Spleen (tissue), 7 donors: ENCODE measurements at regions not wholly inside any gene's neighbourhood (a gene's known extent, or its start where the extent isn't known, plus 50 kb on each side); places are given as distances from the start of the nearest gene placed in this dataset.

ENCODE experiments used
- POLR2A ChIP-seq, 3 donors: fragments of 450-650 bp; IDR thresholded peaks; one replicate each; pipeline ENCODE4 v1.5.1; 2017; ENCODE audit warnings: antibody characterized with exemption in 3 of 3, mild to moderate bottlenecking in 1 of 3
- TF ChIP-seq, protein P1 (sequence below), 11 experiments: fragments of 200-600 bp in 7 of 11; fragments of 450-650 bp in 4 of 11; sonication (generic) in 4 of 11; IDR thresholded peaks in 8 of 11; conservative IDR thresholded peaks in 3 of 11; 1 replicate in 7 of 11; 2 replicates in 4 of 11; pipeline versions ENCODE4 v1.4.0 to v1.8.0; 2016 to 2021; ENCODE audit warnings: antibody characterized with exemption in 11 of 11, inconsistent platforms in 4 of 11, mild to moderate bottlenecking in 1 of 11
- donor health status: DM: no; HTN: no; CAD: no; lungs with moderate emphysema.
- donor health status: DM: no; HTN: no; CAD: no.
- donor health status: DM: no; HTN: no; CAD: no.

DNA sequence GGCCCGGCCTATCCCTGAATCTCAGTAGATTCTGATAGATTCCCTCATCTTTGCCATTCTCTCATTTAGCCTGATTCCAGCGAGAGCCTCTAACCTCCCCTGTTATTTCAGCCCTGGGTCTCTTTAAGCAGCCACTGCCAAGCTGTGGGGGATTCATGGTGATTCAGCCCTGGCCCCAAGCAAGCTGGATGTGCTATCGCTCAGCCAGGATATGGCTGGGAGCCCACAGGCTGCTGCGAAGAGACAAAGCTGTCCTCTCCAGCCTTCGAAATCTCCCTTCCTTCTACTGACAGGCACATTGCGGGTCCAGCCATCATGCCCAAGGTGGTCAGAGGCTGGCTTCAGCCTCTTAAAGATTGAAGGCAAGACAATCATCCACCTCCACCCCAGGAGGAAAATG, 394.1 kb downstream of the SOX9 start:
- no peak for TF ChIP-seq POLR2A (IDR thresholded peaks at IDR 0.05)
- TF ChIP-seq, protein P1, sequence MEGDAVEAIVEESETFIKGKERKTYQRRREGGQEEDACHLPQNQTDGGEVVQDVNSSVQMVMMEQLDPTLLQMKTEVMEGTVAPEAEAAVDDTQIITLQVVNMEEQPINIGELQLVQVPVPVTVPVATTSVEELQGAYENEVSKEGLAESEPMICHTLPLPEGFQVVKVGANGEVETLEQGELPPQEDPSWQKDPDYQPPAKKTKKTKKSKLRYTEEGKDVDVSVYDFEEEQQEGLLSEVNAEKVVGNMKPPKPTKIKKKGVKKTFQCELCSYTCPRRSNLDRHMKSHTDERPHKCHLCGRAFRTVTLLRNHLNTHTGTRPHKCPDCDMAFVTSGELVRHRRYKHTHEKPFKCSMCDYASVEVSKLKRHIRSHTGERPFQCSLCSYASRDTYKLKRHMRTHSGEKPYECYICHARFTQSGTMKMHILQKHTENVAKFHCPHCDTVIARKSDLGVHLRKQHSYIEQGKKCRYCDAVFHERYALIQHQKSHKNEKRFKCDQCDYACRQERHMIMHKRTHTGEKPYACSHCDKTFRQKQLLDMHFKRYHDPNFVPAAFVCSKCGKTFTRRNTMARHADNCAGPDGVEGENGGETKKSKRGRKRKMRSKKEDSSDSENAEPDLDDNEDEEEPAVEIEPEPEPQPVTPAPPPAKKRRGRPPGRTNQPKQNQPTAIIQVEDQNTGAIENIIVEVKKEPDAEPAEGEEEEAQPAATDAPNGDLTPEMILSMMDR (IDR thresholded peaks at IDR 0.05 in 8 of 11, conservative IDR thresholded peaks at IDR 0.05 in 3 of 11): no peak
